Natural killer cell (primary cell): ENCODE measurements at regions not wholly inside any gene's neighbourhood (a gene's known extent, or its start where the extent isn't known, plus 50 kb on each side); places are given as distances from the start of the nearest gene placed in this dataset.

ENCODE experiments used
- ATAC-seq, 3 donors: fragments of 150-1000 bp in 2 of 3; fragments of 200-7000 bp in 1 of 3; cut with Tn5 transposase; 1 replicate in 1 of 3; 2 replicates in 2 of 3; pipeline ENCODE4 v1.10.0; 2021; ENCODE audit warnings: mild to moderate bottlenecking in 2 of 3, moderate library complexity in 2 of 3
- DNase-seq, 2 donors: peaks; one replicate each; pipeline versions ENCODE4 v3.0.0 to v3.0.0-alpha.2; 2013 to 2021; ENCODE audit warnings: mixed read lengths in 1 of 2
- H3K27ac ChIP-seq: one replicate; pipeline ENCODE4 v1.5.1; 2013; ENCODE audit warnings: mild to moderate bottlenecking, low read length
- H3K27me3 ChIP-seq: one replicate; pipeline ENCODE4 v1.6.1; 2013; ENCODE audit warnings: low read length; ENCODE audit not compliant: control insufficient read depth, insufficient read depth
- H3K36me3 ChIP-seq: one replicate; pipeline ENCODE4 v1.6.1; 2013; ENCODE audit warnings: low read length; ENCODE audit not compliant: control insufficient read depth, insufficient read depth
- H3K4me1 ChIP-seq: one replicate; pipeline ENCODE4 v1.6.1; 2013; ENCODE audit warnings: low read length; ENCODE audit not compliant: control insufficient read depth, insufficient read depth
- H3K4me3 ChIP-seq: one replicate; pipeline ENCODE4 v1.5.1; 2013; ENCODE audit warnings: low read length
- H3K9me3 ChIP-seq: one replicate; pipeline ENCODE4 v1.6.1; 2013; ENCODE audit warnings: low read length; ENCODE audit not compliant: control insufficient read depth, insufficient read depth
- H3K27ac Mint-ChIP-seq, 2 donors: one replicate each; pipeline ENCODE4 v1.8.0; 2022; ENCODE audit warnings: mild to moderate bottlenecking in 2 of 2, mixed read lengths in 2 of 2, moderate library complexity in 1 of 2
- H3K27me3 Mint-ChIP-seq, 2 donors: one replicate each; pipeline ENCODE4 v1.8.0; 2022; ENCODE audit warnings: low read depth in 2 of 2, mixed read lengths in 2 of 2
- H3K36me3 Mint-ChIP-seq: one replicate; pipeline ENCODE4 v1.8.0; 2022; ENCODE audit warnings: mixed read lengths
- H3K4me1 Mint-ChIP-seq, 2 donors: one replicate each; pipeline ENCODE4 v1.8.0; 2022; ENCODE audit warnings: mixed read lengths in 2 of 2
- H3K4me3 Mint-ChIP-seq: one replicate; pipeline ENCODE4 v1.8.0; 2022; ENCODE audit warnings: mild to moderate bottlenecking, moderate library complexity, mixed read lengths
- H3K9me3 Mint-ChIP-seq, 2 donors: one replicate each; pipeline ENCODE4 v1.8.0; 2022; ENCODE audit warnings: mixed read lengths in 2 of 2
- WGBS: methylation state at CpG from one replicate; pipeline ENCODE4 v1.1.7; 2013; ENCODE audit warnings: missing lambda C conversion rate; ENCODE audit not compliant: insufficient coverage; 5-methylcytosine and 5-hydroxymethylcytosine counted together
- intact Hi-C: fragments of 100-400 bp; cut with micrococcal nuclease; formaldehyde crosslinking; loops from one replicate; pipeline ENCODE4 v1.14.2; 2022
- TF ChIP-seq, protein P1 (sequence below): fragments of 200-600 bp; IDR thresholded peaks from one replicate; pipeline ENCODE4 v1.8.0; 2022; ENCODE audit warnings: antibody characterized with exemption

DNA sequence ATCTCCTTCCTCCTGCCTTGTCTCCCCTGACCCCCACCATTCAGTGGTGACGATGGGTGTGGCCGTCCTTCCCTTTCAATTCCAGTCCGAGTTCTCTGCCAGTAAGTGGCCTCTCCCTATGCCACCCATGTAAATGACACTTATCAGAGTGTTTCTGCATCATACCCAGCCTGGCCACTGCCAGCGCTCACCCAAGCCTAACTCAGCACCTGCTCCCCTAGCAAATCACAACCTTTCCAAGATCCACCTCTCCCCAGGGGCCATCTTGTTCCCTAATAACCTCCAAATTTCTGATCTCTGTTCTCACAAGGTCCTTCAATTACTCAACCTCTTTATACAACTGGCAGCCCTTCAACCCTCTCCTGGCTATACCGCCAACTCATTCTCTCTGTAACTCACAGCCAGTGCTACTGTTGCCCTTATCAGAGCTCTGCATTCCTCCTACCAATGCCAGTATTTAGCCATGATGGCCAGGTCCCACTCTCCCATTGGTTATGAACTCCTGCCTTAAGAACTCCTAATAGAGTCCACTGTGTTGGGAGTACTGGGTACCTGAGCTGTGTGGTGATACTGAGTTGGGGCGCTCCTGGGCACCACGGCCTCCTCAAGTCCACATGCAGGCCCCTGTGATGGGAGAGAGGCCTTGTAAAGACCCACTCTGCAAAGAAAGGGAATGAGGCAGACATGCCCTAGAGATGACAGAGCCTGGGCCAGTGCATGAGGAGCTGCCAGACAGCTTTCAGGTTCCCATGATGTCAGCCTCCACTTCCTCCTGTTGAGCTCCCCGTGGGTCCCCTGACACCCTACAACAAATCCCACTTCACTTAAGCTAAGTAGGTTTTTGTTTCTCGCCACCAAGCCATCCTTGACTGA is 187.4 kb upstream of the RREB1 start:
- ATAC-seq: no peak
- H3K4me3 Mint-ChIP-seq: no peak overlapping the region
- Histone ChIP-seq H3K27ac (no peak overlapping the region), H3K4me3 (no peak overlapping the region), H3K9me3 (no peaks in the 10 kb centered on the region), H3K4me1 (peaks cover 4% of the 10 kb centered on the region), H3K27me3 (no peaks in the 10 kb centered on the region), H3K36me3 (no peaks in the 10 kb centered on the region)
- H3K4me1 Mint-ChIP-seq: peaks cover 0 to 9% of the 10 kb centered on the region in 2 donors
- TF ChIP-seq, protein P1, sequence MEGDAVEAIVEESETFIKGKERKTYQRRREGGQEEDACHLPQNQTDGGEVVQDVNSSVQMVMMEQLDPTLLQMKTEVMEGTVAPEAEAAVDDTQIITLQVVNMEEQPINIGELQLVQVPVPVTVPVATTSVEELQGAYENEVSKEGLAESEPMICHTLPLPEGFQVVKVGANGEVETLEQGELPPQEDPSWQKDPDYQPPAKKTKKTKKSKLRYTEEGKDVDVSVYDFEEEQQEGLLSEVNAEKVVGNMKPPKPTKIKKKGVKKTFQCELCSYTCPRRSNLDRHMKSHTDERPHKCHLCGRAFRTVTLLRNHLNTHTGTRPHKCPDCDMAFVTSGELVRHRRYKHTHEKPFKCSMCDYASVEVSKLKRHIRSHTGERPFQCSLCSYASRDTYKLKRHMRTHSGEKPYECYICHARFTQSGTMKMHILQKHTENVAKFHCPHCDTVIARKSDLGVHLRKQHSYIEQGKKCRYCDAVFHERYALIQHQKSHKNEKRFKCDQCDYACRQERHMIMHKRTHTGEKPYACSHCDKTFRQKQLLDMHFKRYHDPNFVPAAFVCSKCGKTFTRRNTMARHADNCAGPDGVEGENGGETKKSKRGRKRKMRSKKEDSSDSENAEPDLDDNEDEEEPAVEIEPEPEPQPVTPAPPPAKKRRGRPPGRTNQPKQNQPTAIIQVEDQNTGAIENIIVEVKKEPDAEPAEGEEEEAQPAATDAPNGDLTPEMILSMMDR: no peak
- H3K27ac Mint-ChIP-seq: no peak overlapping the region
- WGBS: 83% methylated on average over 9 of the region's 9 CpGs
- H3K9me3 Mint-ChIP-seq: no peaks in the 10 kb centered on the region
- H3K36me3 Mint-ChIP-seq: no peaks in the 10 kb centered on the region
- peaks cover 6 to 8% of the 10 kb centered on the region in 2 donors for H3K27me3 Mint-ChIP-seq
- DNase-seq: no peak
- intact Hi-C loops: no loop called here

DNA sequence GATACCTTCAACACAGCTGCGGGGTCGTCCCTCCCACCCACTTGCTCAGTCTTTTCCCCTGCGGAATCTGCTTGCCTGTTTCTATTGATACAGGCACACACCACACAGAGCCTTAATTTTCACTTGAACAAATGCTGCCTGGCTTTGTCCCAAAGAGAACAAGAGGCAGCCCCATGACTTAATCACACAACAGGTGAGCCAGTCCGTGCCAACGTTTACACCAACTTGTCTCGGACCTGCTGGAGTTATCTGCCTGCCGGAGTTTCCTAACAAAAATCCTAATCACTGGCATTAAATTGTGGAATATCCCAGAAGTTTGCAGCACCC is 186.8 kb upstream of the RREB1 start:
- no peak overlapping the region for H3K4me3 ChIP-seq
- H3K9me3 Mint-ChIP-seq: no peaks in the 10 kb centered on the region
- intact Hi-C loops: no loop called here

DNA sequence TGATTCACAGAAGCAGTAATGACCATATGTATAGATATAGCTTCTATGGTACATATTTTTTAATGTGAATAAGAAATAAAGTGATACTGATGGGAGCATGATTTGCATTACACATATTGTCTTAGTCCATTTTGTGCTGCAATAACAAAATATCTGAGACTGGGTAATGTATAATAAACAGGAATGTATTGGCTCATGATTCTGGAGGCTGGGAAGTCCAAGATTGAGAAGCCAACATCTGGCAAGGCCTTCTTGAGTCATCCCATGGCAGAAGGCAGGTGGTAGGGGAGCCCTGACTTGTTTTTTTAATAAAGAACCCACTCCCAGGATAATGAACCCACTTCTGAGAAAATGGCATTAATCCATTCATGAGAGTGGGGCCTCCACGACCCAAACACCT is 185.6 kb upstream of the RREB1 start:
- peaks cover 8 to 13% of the 10 kb centered on the region in 2 donors for H3K27me3 Mint-ChIP-seq
- H3K9me3 Mint-ChIP-seq: no peaks in the 10 kb centered on the region
- H3K4me1 Mint-ChIP-seq: no peaks in the 10 kb centered on the region
- H3K27ac Mint-ChIP-seq: no peak overlapping the region
- no peaks in the 10 kb centered on the region for H3K27me3 ChIP-seq
- 92% methylated on average over 1 of the region's 1 CpG for WGBS
- no peak for DNase-seq
- H3K4me1 ChIP-seq: no peaks in the 10 kb centered on the region
- H3K4me3 Mint-ChIP-seq: no peak overlapping the region
- no peak for ATAC-seq
- H3K4me3 ChIP-seq: no peak overlapping the region
- TF ChIP-seq, protein P1: no peak
- H3K9me3 ChIP-seq: no peaks in the 10 kb centered on the region
- no peak overlapping the region for H3K27ac ChIP-seq
- intact Hi-C loops: no loop called here
- H3K36me3 ChIP-seq: no peaks in the 10 kb centered on the region
- H3K36me3 Mint-ChIP-seq: no peaks in the 10 kb centered on the region

More for the DNA sequence above, 186.8 kb upstream of the RREB1 start:
- no peaks in the 10 kb centered on the region for H3K36me3 ChIP-seq
- H3K27me3 ChIP-seq: no peaks in the 10 kb centered on the region
- TF ChIP-seq, protein P1: no peak
- no peaks in the 10 kb centered on the region for H3K9me3 ChIP-seq
- no peak overlapping the region for H3K27ac ChIP-seq
- 94% methylated on average over 7 of the region's 7 CpGs for WGBS
- DNase-seq (no peak), ATAC-seq (no peak)
- no peak overlapping the region for H3K4me3 Mint-ChIP-seq
- H3K4me1 ChIP-seq: no peaks in the 10 kb centered on the region
- H3K4me1 Mint-ChIP-seq: peaks cover 0 to 4% of the 10 kb centered on the region in 2 donors
- H3K27me3 Mint-ChIP-seq: peaks cover 6 to 8% of the 10 kb centered on the region in 2 donors
- H3K27ac Mint-ChIP-seq: no peak overlapping the region
- H3K36me3 Mint-ChIP-seq: no peaks in the 10 kb centered on the region

DNA sequence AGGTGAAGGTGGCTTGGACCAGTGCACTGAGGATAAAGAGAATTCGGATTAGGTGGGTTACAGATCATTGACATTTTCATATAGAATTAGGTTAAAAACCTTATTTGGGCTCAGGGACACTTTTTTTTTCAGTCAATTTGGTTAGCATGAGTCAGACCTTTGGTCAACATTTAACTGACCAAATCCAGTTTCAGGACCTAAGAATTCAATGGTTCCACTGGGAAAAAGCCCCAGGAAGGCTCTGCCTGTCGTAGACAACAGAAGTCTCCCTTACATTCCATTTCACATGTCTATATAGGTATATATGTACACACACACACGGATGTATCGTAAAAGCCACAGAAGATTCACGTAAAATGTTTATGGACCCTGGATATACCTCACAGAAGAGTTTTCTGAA is 184.2 kb upstream of the RREB1 start:
- Histone ChIP-seq H3K27me3 (no peaks in the 10 kb centered on the region), H3K4me1 (no peaks in the 10 kb centered on the region), H3K9me3 (no peaks in the 10 kb centered on the region), H3K27ac (no peak overlapping the region), H3K36me3 (no peaks in the 10 kb centered on the region), H3K4me3 (no peak overlapping the region)
- Mint-ChIP-seq H3K4me1 (no peaks in the 10 kb centered on the region), H3K27ac (no peak overlapping the region), H3K4me3 (no peak overlapping the region), H3K9me3 (no peaks in the 10 kb centered on the region), H3K36me3 (no peaks in the 10 kb centered on the region), H3K27me3 (peaks cover 8 to 13% of the 10 kb centered on the region in 2 donors)
- no peak for DNase-seq
- ATAC-seq: no peak
- TF ChIP-seq, protein P1: no peak
- 82% methylated on average over 5 of the region's 5 CpGs for WGBS
- intact Hi-C loops: no loop called here
